Activated gamma-delta T cell treated with Interleukin-2 at 50 U/mL for 16 hours (primary cell): ENCODE measurements at regions not wholly inside any gene's neighbourhood (a gene's known extent, or its start where the extent isn't known, plus 50 kb on each side); places are given as distances from the start of the nearest gene placed in this dataset.

ENCODE experiments used
- DNase-seq: peaks from one replicate; pipeline ENCODE4 v3.0.0-alpha.2; 2020

DNA sequence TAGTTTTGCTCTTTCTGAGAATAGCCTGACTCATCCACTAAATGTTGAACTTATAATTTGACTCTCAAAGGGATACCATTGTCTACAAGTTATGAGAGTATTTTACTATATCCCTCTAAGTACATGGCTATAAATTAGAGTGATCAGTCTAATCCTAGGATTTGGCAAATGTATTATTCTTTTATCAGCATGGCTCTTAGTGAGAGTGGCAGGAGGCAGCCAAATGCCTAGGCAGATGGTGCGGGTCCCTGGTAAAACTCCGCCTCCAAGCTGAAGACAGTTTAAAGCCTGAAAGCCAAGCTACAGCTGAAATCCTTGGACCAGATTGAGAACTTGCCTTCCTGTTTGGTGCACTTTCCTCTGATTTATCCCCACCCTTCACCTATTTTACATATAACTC lies 631.8 kb downstream of the SQOR start:
- DNase-seq = no peak

DNA sequence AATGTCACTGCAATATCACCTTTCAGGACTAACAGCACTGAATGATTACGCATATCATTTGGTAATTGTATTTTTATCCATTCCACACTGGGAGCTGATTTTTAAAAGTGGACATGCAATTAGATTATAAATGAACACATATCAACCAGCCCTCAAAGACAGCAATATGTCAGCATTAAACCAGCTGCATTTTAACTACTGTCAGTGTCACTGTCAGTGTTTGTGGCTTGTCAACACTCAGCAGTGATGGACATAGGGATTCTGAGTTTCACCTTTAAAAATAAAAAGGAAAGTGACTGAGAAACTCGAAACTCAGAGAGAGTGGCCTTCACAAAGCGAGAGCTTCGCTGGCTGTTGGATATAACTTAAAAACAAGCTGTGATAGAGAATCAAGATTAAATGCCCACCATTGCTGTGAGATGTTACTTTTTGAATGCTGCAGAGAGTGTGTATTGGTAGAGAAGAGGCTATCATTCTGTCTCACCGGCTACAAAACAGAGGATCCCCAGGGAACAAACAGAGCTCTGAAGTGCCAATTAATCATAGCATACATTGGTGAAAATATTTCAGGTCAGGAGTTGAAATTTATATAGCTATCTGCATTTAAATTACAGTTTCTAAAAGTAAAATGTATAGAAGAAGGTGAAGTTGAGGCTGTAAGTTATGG lies 635.8 kb downstream of the SQOR start:
- no peak for DNase-seq

DNA sequence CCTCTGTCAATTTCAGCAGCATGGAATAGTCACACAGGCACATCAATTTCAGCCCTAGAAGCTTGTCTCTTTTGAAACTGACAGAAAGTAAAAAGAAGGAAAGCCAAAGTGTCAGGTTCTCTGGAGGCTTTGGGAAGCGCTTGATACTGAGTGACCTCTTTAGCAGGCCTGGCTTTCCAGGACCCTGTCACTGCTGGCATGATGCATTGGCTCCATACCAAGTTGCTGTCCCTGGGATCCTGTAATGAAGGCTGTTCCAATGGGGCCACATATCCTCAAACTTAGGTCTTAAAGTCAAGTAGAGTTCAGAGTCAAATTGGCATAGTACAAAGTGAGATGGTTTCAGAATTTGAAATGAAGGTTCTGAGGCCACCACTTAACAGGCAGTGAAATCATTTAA lies 640.9 kb downstream of the SQOR start:
- no peak for DNase-seq

GRCh38 chr15:46277451-46277850 lies 642.6 kb downstream of the SQOR start:
- no peak for DNase-seq

DNA sequence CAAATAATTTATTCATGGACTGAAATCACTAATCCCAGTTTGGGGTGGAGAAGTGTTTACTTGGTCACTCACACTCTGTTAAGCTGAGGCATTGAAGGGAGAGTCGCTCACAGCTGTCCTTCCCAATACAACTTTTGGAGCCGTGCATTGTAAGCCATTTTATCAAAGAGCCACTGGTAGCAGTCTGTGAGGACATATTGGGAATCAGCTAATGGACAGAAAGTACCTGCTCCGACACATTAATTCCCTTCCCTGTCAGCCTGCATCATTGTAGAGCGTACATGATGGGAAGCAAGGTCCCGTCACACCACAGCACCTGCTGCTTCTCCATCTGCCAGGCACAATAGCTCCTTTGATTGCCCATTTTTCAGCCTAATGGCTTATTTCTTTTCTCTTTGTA lies 643.2 kb downstream of the SQOR start:
- no peak for DNase-seq

DNA sequence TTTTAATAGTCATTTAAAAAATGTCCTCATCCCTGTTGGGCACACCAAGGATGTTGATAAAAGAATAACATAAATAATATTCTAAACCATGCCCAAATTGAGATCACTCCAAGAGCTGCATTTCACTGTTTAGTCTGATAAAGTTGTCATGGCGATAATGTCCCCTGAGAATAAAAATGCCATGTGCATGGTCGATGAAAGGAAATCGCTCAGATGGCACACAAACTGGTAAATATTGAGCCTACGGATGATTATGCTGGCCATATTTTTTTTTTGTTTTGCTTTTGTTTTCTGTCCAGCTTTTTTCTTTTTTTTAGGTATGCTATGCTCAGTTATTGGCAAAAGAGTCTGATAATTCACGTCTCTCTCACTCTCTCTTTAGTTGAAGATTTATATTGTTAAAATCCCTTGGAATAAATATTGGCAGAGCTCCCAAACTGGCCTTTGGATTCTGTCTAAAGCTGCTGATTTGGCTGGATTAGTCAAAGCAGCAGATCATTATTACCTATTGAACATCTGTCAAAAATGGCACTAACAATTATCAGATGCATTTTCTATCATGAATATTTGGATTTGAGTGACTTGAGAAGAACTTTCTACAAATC lies 643.8 kb downstream of the SQOR start:
- DNase-seq = no peak

DNA sequence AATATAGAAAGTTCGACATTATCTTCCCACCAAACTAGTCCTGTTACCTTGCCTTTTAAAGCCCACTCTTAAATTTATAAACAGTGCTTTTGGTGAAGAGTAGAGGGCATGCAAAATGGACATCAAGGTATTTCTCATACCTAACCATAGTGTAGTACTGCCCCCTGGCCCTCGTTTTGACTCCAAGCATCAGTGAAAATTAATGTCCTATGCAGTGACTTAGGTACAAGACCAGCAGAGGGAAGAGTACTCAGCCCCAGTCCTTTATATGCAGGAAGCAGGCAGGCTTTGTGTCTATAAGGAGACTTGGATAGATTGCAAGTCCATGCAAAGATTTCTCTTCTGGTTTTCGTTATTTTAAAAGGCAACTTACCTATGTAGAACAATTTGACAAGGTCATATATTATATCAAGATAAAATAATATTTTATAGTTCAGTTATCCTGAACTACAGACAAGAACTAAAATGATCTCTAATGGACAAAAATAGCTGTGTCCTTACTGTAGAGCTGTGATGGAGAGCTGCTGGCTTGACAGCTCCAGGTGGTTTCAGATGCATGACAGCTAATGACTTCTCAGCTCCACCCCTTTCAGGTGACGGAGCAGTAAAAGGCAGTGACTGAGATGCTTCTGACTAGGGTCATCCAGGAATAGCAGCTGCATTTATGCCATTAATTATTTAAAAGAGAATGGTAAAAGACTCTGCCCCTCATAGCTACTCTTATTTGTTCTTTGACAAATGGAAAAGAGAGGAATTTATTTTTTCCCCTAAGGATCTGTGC lies 646.1 kb downstream of the SQOR start:
- DNase-seq = no peak

DNA sequence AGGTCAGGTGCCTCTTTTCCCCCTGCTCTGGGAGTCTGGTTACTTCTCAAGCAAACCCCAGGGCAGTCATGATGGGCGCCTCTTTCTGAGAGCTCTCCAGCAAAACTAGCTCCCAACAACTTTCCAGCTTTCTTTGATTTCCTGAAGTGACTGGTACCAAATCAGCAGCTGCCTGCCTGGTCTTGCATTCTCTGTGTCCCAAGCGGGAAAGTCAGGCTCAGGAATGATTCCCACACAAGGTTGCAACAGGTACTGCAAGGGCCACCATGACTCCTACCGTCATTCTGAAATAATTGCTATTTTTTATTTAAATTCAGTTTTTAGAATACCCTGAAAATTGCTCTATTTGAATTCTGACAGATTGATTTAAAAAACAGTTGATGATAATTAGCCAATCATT lies 658.7 kb downstream of the SQOR start:
- no peak for DNase-seq

GRCh38 chr15:46296002-46296401 lies 661.2 kb downstream of the SQOR start:
- no peak for DNase-seq

GRCh38 chr15:46296797-46297196 lies 662.0 kb downstream of the SQOR start:
- no peak for DNase-seq

GRCh38 chr15:46297766-46298165 lies 662.9 kb downstream of the SQOR start:
- no peak for DNase-seq

DNA sequence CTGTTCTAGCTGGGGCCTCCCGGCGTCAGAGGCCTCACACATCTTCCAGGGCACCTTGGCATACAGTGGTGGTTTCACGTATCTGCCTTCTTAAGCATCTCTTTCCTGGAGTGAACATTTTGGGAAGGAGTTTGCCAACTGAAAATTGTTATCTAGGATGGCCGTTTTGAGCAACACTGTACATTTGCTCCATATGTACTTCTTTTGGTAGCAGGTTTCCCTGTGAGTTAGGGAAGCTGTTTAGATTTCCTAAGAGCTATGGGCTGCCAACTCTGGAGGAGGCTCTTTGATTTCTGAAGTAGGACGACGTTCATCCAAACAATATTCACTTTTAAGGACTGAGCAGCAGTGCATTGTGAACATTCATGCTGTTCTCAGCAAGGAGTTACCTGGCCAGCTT lies 665.9 kb downstream of the SQOR start:
- DNase-seq = no peak

GRCh38 chr15:46301291-46301690 lies 666.5 kb downstream of the SQOR start:
- DNase-seq = no peak

DNA sequence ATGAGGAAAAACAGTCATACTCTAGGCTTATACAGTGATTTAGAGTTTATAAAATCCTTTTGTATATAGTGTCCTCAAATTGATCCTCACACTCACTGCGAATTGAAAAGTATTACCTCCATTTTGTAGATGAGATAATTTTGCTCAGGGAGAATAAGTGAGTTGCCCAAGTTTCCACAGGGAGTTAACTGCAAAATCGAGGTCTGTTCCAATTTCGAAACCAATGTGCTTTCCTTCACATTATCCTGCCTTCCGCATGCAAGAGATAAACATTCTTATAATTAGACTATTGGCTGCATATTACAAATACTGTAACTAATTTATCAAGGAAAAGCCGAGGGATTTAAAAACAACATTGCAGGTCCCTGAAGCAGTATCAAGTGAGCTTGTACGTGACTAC lies 667.0 kb downstream of the SQOR start:
- no peak for DNase-seq

DNA sequence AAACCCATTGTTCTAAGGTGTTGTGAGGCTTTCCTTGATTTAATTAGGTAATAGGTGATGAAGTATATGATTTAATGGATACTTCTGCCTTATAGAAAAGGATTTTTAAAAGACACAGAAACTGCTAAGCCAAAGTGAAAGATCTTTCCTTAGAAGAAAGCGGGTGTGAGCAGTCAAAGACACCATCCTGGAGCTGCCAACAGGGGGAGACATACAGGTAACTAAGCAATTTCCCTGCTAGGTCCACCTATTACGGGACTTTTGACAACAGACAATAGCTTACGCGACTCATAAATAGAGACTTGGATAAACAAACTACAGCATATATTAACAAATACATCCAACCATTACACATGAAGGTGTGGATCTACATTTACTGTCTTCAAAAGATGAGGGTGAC lies 669.5 kb downstream of the SQOR start:
- DNase-seq = no peak

DNA sequence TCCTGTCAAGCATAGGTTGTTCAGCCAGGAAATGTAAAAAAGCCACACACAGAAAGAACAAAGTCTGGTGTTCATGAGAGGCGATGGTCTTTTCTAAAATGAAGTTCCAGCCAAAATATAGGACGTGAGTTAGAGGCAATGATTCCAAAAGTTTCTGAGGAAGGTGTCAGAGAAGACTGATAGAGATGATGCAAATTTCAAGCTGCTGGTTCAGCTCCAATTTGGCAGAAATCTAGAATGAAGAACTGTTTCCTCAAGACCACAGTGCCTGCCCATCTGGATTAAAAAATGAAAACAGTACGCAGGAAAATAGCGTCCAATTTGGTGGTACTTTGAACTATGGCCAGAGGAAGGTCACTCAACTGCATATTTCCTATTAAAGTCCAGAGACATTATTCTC lies 672.9 kb downstream of the SQOR start:
- DNase-seq = no peak

- DNase-seq = no peak
These were observed 675.1 kb downstream of the SQOR start for GRCh38 chr15:46309914-46310313.

GRCh38 chr15:46312133-46312740 lies 677.4 kb downstream of the SQOR start:
- DNase-seq = peak; percentile 25

DNA sequence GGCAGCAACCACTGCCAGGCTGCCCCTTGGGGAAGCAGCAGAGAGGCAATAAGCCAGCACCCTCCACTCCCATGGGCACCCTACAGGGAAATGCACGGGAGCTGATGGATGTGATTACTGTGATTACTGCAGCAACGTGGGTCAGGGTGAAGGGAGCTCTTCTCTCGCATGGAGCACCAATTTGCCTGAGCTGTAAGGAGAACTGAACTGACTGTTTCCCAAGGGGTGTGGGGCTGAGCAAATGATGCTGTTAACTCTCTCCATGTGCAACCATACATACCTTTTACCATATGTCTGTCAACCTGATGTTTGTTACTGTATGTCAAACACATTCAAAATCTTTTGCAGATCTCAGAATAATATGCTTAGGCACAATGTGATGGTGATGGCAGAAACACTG lies 680.6 kb downstream of the SQOR start:
- DNase-seq = no peak

GRCh38 chr15:46316024-46316423 lies 681.2 kb downstream of the SQOR start:
- DNase-seq = no peak

DNA sequence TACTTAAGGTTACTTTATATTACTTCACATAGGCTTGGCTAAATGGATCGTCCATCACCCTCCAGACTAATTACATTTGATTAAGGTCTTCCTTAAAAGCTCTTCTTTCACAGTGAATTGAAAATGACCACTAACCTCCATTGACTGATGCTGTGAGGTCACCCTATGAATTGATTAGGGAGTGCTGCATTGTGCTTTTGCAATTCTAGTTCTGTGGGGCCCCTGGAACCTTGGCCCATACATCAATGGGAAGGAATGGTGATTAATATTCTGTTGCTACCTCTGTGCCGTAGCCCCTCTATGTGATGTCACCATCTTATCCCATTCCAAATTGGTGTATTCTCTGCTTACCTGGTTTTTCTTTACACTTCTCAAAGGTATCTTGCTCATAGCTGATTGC lies 682.2 kb downstream of the SQOR start:
- no peak for DNase-seq

GRCh38 chr15:46322753-46323152 lies 687.9 kb downstream of the SQOR start:
- DNase-seq = no peak

GRCh38 chr15:46326173-46326572 lies 691.3 kb downstream of the SQOR start:
- no peak for DNase-seq

- no peak for DNase-seq
These were observed 694.0 kb downstream of the SQOR start for GRCh38 chr15:46328821-46329220.
